GM19035 (cell line): ENCODE measurements at regions not wholly inside any gene's neighbourhood (a gene's known extent, or its start where the extent isn't known, plus 50 kb on each side); places are given as distances from the start of the nearest gene placed in this dataset.

Source experiments
- ATAC-seq: cut with Tn5 transposase; IDR thresholded peaks from one replicate; pipeline ENCODE4 v1.9.1; 2021; ENCODE audit not compliant: unreplicated experiment

DNA sequence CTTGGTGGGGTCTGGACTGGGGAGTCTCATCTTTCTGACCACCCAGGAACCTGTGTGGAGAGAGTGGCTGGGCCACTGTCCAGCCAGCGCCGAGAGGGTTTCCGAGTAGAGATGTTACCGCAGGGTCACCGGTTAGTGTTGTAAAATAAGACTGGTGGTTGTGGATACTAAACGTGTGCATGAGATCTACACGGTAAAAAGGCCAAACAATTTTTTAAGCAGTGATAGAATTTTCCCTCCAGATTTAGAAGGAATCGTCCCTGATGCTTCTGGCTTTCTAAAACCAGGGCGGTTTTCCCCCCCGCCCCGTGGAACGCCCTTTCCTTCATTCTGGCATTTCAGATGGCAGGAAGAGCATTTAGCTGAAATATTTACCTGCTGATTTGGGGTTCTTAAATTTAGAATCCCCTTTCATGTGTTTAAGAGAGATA lies 72.6 kb upstream of the PPARA start:
- ATAC-seq: no peak

DNA sequence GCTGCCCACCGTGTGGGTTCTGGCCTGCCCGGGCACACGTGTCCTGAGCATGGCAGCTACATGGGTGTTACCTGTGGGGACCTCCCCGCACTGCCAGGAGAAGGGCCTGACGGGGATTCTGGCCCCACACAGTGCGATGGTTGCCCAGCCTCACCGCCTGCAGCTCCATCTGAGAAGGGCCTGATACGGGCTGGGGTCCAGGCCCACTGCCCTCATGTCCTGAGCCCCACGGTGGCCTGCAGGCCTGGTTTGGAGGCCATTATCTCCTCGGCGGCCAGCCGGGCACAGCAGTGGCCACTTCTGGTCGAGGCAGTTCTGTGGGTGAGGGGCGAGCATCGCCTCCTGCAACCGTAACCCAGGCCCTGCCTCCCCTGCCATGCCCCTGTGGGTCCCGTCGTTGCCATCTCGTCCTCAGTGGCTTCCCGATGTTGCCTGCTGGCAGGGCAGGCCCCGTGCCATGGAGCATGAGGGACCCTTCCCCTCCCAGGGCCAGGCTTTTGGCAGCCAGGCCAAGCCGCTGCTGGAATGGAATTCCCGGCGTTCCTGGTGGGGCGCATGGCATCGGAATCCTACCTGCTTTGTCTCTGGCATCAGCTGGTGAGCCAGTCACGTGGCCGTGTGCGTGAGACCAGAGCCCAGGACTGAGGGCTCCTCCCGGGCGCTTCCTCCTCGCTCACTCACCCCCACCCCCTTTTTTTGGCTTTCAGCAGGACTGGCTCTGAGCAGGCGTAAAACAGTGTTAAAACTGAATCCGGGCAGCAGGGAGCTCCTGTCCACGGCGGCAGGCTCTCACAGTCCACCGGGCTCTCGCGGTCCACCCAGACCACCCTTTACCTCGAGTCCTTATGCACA lies 71.9 kb upstream of the PPARA start:
- no peak for ATAC-seq

DNA sequence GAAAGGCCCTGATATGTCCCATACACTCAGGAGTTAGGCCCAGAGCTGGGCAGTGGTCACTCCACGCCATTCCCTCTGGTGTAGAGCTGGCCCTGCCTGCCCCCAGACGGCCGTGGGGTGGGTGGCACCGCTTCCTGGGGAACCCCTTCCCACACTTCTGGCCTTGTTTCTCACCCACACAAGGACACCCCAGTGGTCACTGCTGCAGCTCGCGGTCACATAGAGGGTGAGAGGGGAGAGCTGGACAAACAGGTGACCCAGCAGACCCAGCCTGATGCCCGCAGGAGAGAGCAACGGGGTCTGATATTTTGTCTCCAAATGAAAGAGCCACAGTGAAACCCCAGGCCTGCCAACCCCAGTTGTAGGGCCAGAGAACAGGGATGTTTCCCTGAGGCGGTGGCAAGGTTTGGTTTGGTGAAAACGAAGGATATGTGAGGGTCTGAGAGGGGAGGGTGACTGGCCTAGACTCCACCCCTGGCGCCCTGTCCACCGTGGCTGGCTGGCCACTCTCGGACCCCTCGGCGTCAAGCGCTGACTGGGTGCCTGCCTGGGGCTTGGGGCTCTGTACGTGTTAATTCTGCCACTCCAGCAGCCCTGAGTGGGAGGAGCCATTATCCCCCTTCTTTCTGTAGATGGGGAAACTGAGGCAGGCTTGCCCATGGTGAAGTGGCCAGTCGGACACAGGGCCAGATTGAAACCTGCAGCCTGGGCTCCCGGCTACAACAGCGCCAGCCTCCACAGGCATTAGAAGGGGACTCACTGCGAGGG lies 71.0 kb upstream of the PPARA start:
- ATAC-seq: no peak

DNA sequence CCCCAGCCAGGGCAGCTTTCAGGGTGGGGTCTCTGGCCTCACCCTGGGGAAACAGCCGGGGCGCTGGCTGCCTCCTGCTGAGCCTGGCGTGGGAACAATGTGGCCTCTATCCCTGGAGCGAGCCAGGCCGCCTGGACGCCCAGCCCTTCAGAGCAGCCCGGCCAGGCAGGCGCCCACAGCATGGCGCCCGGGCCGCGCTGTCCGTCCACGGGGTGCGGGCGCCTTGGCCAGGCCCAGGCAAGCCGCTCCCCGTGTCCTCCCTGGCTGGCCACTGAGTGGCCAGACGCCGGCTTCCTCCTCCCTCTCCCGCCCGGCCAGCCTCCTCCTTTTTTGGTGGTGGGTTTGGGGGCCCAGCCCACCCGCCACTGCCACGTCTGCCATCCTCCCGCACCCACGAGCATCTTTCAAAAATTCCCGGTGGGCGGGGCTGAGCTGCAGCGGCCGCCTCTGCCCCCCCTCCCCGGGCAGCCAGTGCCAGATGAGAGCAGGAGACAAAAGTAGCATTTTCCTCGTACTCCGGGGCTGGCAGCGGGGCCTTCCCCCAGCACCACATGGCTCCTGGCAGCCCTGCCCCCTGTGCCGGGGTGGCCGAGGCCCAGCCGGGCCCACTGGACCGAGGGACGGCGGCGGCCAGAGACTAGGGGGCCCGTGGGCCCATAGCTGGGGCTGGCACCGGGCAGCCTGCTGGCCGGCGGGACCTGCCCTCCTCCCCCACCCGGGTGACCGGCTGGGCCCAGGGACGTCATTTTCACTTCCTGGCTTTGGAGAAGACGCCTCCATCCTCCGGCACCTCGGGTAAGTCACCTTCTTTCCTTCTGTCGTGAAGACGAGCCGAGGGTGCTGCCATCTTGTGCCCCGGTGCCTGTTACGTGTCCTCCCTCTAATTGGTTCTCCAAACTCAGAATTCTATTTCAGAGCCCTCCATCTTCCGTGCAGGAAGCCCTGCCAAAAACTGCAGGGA lies 70.2 kb upstream of the PPARA start:
- no peak for ATAC-seq

DNA sequence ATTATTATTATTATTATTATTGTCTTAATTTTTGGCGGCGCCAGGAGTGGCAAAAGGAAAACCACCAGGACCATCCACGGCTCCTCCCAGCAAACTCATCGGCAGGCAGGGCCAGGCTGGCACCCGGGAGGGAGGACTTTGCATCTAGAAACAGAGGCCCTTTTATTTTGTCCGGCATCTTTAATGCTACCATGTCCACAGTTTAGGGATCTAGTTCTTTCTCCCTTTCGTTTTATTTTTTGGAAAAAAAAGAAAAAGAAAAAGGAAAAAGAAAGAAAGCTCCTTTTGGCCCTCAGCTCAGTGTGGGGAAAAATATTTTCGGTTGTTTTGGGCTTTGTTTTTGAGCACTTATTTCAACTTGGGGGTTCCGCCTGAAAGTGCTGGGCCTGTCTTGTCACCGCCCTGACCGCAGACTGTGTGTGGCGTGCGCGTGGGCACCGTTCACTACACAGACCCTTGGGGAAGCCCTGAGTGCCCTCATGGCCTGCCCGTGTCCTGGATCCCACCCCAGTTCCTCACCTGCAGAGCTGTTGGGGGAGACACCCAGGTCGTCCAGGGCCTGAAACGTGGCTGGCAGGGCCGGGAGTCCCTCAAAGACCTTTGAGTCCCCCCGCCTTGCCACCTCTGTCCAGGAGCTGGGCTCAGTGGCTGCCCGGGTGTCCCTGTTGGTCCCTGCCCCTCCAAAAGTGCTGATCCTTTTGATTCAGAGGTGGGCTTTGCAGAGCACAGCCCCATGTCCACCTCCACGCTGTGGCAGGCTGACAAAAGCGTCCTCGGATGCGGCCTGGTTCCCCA lies 69.1 kb upstream of the PPARA start:
- no peak for ATAC-seq

DNA sequence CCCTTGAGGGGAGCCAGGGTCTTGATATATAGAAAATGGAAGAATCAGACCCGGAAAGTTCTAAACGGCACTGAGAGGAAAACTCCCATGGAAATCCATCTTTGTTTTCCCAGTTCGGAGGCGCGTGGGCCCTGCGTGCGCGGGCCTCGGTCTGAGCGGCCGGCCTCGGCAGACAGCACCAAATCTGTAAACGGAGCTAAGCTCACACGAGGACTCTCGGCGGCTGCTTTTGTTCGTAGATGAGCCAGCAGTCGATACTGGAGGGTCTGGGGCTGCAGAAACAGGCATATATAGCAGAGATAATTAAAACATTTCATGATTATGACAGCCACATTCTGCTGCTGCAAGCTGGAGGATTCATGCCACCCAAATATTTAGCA lies 68.5 kb upstream of the PPARA start:
- no peak for ATAC-seq

- no peak for ATAC-seq
Measured at GRCh38 chr22:46082633-46083032, 67.7 kb upstream of the PPARA start.

- ATAC-seq: no peak
Measured at GRCh38 chr22:46083383-46084350, 66.7 kb upstream of the PPARA start.

DNA sequence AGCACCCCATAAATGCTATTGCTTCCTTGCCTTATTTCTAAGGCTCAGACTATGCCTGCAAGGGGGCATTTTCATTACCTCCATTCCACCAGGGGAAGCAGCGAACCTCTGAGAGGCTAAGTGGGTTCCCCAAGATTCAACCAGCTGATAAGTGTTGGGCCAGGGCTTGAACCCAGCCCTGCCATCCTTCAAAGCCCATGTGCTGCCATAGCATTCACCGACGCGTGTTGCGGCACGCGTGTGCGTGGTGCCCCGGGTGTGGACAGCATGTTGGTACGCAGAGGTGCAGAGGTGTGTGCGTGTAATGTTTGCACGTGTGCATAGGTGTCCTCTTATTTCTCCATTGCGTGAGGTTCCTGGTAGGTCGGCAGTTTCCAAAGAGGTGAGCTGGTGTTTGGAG lies 66.0 kb upstream of the PPARA start:
- no peak for ATAC-seq

GRCh38 chr22:46084943-46085827 lies 65.1 kb upstream of the PPARA start:
- no peak for ATAC-seq

GRCh38 chr22:46085828-46086576 lies 64.3 kb upstream of the PPARA start:
- ATAC-seq: no peak

GRCh38 chr22:46086577-46087335 lies 63.6 kb upstream of the PPARA start:
- no peak for ATAC-seq

DNA sequence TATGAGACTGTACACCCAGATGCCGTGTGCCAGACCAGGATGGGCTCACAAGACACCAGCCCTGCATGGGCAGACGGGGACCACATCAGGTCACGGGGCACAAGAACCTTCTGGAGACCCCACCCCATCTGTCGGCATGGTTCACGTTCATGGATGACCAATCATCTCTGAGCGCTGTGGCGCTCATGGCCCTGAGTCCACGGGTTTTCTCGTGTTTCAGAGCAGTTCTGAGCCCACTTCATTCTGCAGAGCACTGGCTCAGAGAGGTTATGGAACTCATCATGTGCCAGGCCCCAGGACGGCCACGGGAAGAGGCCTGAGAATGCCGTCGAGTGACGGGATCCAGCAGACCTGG lies 63.0 kb upstream of the PPARA start:
- ATAC-seq: no peak

- ATAC-seq: no peak
Measured at GRCh38 chr22:46087816-46088277, 62.5 kb upstream of the PPARA start.

- ATAC-seq: no peak
Measured at GRCh38 chr22:46088541-46089311, 61.6 kb upstream of the PPARA start.

GRCh38 chr22:46089426-46090035 lies 60.8 kb upstream of the PPARA start:
- no peak for ATAC-seq
